ENCODE measurements at regions not wholly inside any gene's neighbourhood (a gene's known extent, or its start where the extent isn't known, plus 50 kb on each side); places are given as distances from the start of the nearest gene placed in this dataset.

- DNase-seq (ENCODE audit: low spot score), result no peak
Measured at GRCh38 chr12:124726596-124727263, 136.9 kb downstream of the SCARB1 start.

GRCh38 chr12:124725597-124726237 is 137.9 kb downstream of the SCARB1 start:
- no peak for DNase-seq (ENCODE audit: low spot score)

GRCh38 chr12:124725099-124725498 is 138.6 kb downstream of the SCARB1 start:
- DNase-seq (ENCODE audit: low spot score), result no peak

- no peak for DNase-seq (ENCODE audit: low spot score)
Measured at GRCh38 chr12:124722878-124723277, 140.8 kb downstream of the SCARB1 start.

GRCh38 chr12:124721501-124722162 is 142.0 kb downstream of the SCARB1 start:
- DNase-seq (ENCODE audit: low spot score), result no peak

- DNase-seq (ENCODE audit: low spot score), result no peak
Measured at GRCh38 chr12:124720681-124721500, 142.8 kb downstream of the SCARB1 start.

DNA sequence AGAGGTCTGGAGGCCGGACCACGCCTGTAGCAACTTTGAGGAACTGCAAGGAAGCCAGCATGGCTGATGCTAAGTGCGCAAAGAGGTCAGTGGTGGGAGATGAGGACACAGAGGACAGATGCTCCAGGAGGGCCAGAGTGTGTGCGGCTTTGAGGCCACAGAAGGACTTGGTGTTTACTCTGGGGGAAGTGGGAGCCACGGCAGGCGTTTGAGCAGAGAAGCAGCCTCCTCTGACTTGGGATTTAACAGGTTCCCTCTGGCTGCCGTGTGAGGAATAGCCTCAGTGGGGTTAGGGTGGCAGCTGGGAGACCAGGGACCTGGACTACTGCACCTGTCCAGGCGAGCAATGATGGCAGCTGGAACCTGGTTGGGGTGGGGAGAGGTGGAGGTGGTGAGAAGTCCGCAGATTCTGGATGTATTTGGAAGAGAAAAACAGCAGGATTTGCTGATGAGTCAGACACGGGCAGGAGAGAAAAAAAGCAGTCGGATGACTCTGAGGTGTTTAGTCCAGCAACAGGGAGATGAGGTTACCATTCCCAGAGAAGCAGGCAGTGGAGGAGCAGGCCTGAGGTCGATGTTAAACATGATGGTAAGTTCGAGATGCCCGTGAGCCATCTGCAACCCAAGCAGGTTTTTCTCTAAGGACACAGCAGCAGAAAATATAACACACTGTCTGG is 143.5 kb downstream of the SCARB1 start:
- no peak for DNase-seq (ENCODE audit: low spot score)

GRCh38 chr12:124719231-124719630 is 144.4 kb downstream of the SCARB1 start:
- DNase-seq (ENCODE audit: low spot score), result no peak

DNA sequence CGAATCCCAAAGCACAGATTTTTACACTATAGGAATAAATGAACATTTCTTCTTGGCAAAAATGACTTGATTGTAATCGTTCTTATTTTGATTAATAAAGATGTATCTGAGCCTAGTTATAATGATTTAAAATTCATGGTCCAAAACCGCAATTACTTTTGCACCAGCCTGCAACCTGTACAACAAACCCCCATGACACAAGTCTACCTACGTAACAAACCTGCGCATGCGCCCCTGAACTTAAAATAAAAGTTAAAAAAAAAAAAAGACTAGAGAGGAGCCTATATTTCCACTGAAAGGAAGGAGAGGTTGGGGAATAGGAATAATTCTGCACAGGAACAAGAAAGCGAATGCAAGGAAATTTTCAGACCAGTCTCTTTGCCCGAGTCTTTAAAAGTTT is 145.2 kb downstream of the SCARB1 start:
- no peak for DNase-seq (ENCODE audit: low spot score)

DNA sequence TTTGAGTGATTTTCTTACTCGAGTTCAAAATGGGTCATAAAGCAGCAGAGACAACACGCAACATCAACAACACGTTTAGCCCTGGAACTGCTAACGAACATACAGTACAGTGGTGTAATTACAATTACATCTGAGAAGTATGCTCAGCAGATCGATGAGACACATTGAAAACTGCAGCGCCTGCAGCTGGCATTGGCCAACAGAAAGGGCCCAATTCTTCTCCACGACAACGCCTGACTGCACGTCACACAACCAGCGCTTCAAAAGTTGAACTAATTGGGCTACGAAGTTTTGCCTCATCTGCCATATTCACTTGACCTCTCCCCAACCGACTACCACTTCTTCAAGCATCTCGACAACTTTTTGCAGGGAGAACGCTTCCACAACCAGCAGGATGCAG is 145.6 kb downstream of the SCARB1 start:
- no peak for DNase-seq (ENCODE audit: low spot score)

DNA sequence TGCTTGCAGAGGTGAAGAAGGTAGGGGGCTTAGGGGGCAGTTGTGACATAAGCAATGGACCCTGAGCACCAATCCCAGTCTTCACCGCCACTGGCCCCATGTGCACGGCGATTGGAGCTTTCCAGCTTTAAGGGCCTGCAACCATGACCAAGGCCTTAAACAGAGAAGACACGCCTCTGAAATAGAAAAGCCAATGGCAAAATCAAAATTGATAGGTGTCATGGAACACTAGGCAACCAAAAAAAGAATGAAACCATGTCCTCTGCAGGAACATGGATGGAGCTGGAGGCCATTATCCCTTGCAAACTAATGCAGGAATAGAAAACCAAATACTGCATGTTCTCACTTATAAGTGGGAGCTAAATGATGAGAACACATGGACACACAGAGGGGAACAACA is 146.3 kb downstream of the SCARB1 start:
- no peak for DNase-seq (ENCODE audit: low spot score)

GRCh38 chr12:124716208-124717130 is 147.2 kb downstream of the SCARB1 start:
- no peak for DNase-seq (ENCODE audit: low spot score)

DNA sequence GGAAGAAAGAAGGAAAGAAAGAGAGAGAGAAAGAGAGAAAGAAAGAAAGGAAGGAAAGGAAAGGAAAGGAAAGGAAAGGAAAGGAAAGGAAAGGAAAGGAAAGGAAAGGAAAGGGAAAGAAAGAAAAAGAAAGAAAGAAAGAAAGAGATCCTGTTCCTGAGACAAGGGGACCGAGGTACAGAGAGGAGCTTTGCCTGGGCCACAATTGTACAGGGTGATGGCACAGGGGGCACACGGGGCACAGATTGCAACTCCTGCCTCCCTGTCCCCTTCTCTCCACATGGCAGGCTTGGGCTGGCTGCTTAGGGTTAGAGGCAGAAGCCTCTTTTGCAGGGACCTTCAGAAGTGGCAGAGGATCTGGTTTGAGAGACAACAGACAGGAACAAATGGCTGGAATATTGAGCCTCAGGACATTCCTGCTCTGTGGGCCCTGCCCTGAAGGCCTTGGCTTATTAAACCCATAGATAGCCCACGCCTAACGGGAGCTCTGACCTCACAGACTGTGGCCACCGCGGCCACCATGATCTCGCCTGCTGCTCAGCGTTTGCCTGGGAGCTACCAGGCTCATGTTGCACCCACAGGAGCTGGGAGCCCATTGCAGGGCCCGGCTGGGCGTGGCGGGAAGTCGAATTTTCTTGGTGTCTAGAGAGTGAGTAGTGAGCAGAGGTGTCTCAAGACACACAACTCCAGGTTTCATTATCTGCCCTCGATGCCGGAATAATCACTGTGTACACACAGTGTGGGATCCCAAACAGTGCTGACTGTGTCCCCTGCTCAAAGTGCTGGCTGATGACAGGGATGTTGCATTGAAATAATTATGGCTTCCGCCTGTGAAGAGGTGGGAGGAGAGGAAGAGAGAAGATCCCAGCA is 147.9 kb upstream of the NCOR2 start:
- no peak for DNase-seq (ENCODE audit: low spot score)

GRCh38 chr12:124713436-124714082 is 146.1 kb upstream of the NCOR2 start:
- no peak for DNase-seq (ENCODE audit: low spot score)

DNA sequence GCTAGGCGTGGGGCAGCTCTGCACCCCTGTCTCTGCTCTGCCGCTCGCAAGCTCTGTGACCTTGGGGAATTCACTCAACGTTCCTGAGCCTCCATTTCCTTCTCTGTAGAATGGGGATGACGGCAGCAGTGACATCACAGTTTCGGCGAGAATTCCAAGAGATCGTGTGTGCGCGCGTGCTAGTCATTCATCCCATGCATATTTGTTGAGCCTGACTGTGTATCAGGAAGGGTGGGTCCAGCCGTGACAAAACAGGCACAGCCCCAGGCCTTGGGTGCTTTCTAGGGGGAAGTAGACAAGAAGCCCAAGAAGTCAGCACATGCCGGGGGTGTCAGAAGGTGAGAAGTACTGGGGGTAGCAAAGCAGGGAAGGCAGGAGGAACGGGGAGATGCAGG is 145.6 kb upstream of the NCOR2 start:
- DNase-seq (ENCODE audit: low spot score), result no peak

DNA sequence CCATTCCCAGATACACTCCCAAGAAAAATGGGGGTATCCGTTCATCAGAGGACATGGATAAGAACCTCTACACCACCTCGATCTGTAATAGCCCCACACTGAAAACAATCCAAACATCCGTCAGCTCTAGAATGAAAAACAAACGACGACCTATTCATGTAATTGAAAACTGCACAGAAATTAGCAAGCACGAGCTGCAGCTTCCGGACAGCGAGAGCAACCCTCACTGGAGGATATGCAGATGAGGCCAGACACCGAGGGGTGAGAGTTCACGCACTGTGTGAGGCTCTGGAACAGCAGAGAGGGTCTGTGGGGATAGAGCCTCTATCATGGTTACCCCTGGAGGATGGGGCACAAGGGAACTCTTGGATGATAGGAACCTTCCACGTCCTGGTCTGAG is 143.9 kb upstream of the NCOR2 start:
- DNase-seq (ENCODE audit: low spot score), result no peak

- DNase-seq (ENCODE audit: low spot score), result peak; percentile 81
Measured at GRCh38 chr12:124709722-124710687, 142.6 kb upstream of the NCOR2 start.

- no peak for DNase-seq (ENCODE audit: low spot score)
Measured at GRCh38 chr12:124707316-124707715, 139.9 kb upstream of the NCOR2 start.
